Naive thymus-derived CD4-positive, alpha-beta T cell (primary cell): ENCODE measurements at regions not wholly inside any gene's neighbourhood (a gene's known extent, or its start where the extent isn't known, plus 50 kb on each side); places are given as distances from the start of the nearest gene placed in this dataset.

Experiments
- ATAC-seq: fragments of 150-1000 bp; cut with Tn5 transposase; 2 replicates; pipeline ENCODE4 v1.10.0; 2021; ENCODE audit warnings: mild to moderate bottlenecking, moderate library complexity
- CTCF ChIA-PET: fragments of 350-600 bp; sonication (Branson Sonifier 250); formaldehyde crosslinking; loops from one replicate; lab custom pipeline; 2021; ENCODE audit warnings: antibody characterized with exemption; lab: Charles Lee
- POLR2A ChIA-PET: fragments of 350-600 bp; sonication (Branson Sonifier 250); formaldehyde crosslinking; loops from one replicate; lab custom pipeline; 2021; ENCODE audit warnings: antibody characterized with exemption, inconsistent platforms; lab: Charles Lee
- DNase-seq, 9 donors: peaks; one replicate each; pipeline versions ENCODE4 v3.0.0 to v3.0.0-alpha.2; 2020 to 2022; ENCODE audit warnings: mixed read lengths in 1 of 9
- H3K27ac ChIP-seq: one replicate; pipeline ENCODE4 v1.7.0; 2013; ENCODE audit warnings: mild to moderate bottlenecking, low read depth, low read length, moderate library complexity
- H3K27me3 ChIP-seq, 2 donors: one replicate each; pipeline ENCODE4 v1.7.0; 2013; ENCODE audit warnings: low read length in 2 of 2, mild to moderate bottlenecking in 2 of 2, moderate library complexity in 2 of 2; ENCODE audit not compliant: control insufficient read depth in 2 of 2, insufficient read depth in 2 of 2
- H3K36me3 ChIP-seq, 3 experiments: 1 replicate in 2 of 3; 2 replicates in 1 of 3; pipeline ENCODE4 v1.7.0; 2013; ENCODE audit warnings: low read length in 3 of 3, mild to moderate bottlenecking in 3 of 3, moderate library complexity in 1 of 3; ENCODE audit not compliant: insufficient read depth in 3 of 3, control insufficient read depth in 2 of 3
- H3K4me1 ChIP-seq, 2 donors: one replicate each; pipeline ENCODE4 v1.7.0; 2013; ENCODE audit warnings: low read length in 2 of 2, mild to moderate bottlenecking in 2 of 2, moderate library complexity in 1 of 2; ENCODE audit not compliant: control insufficient read depth in 2 of 2, insufficient read depth in 2 of 2
- H3K4me3 ChIP-seq: 2 replicates; pipeline ENCODE4 v1.7.0; 2013; ENCODE audit warnings: mild to moderate bottlenecking, low read length
- H3K9me3 ChIP-seq, 3 experiments: 1 replicate in 2 of 3; 2 replicates in 1 of 3; pipeline ENCODE4 v1.7.0; 2013; ENCODE audit warnings: low read length in 3 of 3; ENCODE audit not compliant: control insufficient read depth in 2 of 3
- H3K27ac Mint-ChIP-seq, 9 donors: one replicate each; pipeline ENCODE4 v1.8.0; 2020 to 2022; ENCODE audit warnings: mixed read lengths in 9 of 9, mild to moderate bottlenecking in 8 of 9, moderate library complexity in 5 of 9, inconsistent platforms in 2 of 9
- H3K27me3 Mint-ChIP-seq, 5 donors: one replicate each; pipeline ENCODE4 v1.8.0; 2021 to 2022; ENCODE audit warnings: mixed read lengths in 5 of 5, mild to moderate bottlenecking in 1 of 5
- H3K36me3 Mint-ChIP-seq, 5 donors: one replicate each; pipeline ENCODE4 v1.8.0; 2020 to 2022; ENCODE audit warnings: mixed read lengths in 5 of 5, mild to moderate bottlenecking in 3 of 5, inconsistent platforms in 1 of 5
- H3K4me1 Mint-ChIP-seq, 7 donors: one replicate each; pipeline ENCODE4 v1.8.0; 2020 to 2022; ENCODE audit warnings: mixed read lengths in 7 of 7, mild to moderate bottlenecking in 3 of 7, inconsistent platforms in 1 of 7
- H3K4me3 Mint-ChIP-seq, 10 donors: one replicate each; pipeline ENCODE4 v1.8.0; 2020 to 2022; ENCODE audit warnings: mild to moderate bottlenecking in 10 of 10, mixed read lengths in 10 of 10, moderate library complexity in 6 of 10, inconsistent platforms in 2 of 10
- H3K9me3 Mint-ChIP-seq, 11 donors: one replicate each; pipeline ENCODE4 v1.8.0; 2020 to 2022; ENCODE audit warnings: mixed read lengths in 11 of 11, mild to moderate bottlenecking in 4 of 11, inconsistent platforms in 1 of 11, moderate library complexity in 1 of 11
- intact Hi-C, 2 donors: fragments of 100-400 bp; cut with micrococcal nuclease; formaldehyde crosslinking; loops; one replicate each; pipeline ENCODE4 v1.15.1; 2023

DNA sequence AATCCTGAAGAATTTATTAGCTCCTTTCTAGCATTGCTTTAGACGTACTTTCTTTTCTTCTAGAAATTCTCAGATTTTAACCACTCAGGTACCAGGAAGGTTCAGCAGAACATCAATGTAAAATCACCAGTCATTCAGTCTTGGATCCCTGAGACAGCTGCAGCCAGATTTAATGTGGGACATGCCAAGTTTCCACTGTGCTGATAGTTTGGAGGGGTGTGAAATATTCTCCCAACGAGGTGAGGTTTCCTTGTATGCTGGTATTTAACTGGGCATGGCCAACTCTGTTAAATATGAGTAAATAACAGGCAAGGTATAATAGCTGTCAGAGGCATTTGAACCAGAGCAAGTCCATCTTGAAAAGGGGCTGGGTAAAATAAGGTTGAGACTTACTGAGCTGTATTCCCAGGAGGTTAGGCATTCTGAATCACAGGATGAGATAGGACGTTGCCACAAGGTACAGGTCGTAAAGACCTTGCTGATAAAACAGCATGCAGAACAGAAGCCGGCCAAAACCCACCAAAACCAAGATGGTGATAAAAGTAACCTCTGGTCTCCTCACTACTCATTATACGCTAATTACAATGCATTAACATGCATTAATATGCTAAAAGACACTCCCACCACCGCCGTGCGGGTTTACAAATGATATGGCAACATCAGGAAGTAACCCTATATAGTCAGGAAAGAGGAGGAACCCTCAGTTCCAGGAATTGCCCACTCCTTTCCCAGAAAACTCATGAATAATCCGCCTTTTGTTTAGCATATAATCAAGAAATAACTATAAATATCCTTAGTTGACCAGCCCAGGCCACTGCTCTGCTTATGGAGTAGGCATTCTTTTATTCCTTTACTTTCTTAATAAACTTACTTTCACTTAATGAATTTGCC is 75.2 kb upstream of the RASSF8 start:
- no peaks in the 10 kb centered on the region for H3K36me3 ChIP-seq
- intact Hi-C loops: no loop called here
- H3K9me3 Mint-ChIP-seq: peaks cover 0 to 6% (median 2%) of the 10 kb centered on the region in 11 donors
- CTCF ChIA-PET: no interaction called here
- H3K4me3 Mint-ChIP-seq: no peak overlapping the region
- POLR2A ChIA-PET: no interaction called here
- DNase-seq (no peak), ATAC-seq (no peak)
- H3K36me3 Mint-ChIP-seq: peaks cover 0 to 7% (median 0%) of the 10 kb centered on the region in 5 donors
- H3K27ac Mint-ChIP-seq: no peak overlapping the region
- no peak overlapping the region for H3K4me3 ChIP-seq
- H3K27me3 Mint-ChIP-seq: peaks cover 0 to 10% (median 6%) of the 10 kb centered on the region in 5 donors
- H3K4me1 Mint-ChIP-seq: no peaks in the 10 kb centered on the region
- H3K4me1 ChIP-seq: no peaks in the 10 kb centered on the region
- no peaks in the 10 kb centered on the region for H3K27me3 ChIP-seq
- no peak overlapping the region for H3K27ac ChIP-seq
- H3K9me3 ChIP-seq: no peaks in the 10 kb centered on the region

DNA sequence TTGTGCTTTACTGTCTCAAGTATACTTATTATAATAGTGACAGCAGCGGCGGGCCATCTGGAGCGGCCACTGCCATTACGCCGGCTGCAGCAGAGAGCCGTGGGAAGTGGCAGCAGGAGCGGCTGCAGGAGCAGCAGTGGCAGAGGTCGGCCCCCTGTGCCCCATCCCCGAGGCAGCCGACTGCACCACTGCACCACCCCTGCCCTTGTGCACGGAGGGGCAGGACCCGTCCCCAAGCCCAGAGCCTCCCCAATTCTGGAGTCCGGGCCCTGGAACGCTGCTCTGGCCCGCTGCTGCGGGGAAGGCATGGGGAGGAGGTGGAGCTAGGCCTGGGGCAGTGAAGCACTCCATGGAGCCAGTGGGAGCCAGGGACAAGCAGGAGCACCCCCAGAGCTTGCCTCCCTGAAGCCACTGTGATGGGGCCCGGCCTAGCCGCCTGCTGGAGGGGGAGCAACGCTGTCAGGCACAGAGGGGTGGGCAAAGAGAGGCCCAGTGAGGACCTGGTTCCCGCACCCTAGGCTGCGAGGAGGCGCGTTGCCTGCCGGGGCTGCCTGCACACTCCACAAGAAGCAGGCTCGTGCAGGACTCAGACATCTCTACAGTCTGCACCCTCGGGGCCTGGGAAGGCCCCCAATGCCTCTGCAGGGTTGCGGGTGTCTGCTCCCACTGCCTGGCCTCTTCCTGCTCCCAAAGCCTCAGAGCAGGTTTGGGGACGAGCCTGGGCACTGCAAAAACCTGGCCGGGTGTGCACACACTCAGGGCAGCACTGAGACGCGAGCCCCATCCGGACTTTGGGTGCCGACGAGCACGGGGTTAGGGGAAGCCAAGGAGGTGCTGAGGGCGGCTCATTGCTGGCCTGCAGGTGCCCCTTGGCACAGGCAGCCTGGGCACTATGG is 74.2 kb upstream of the RASSF8 start:
- no peaks in the 10 kb centered on the region for H3K4me1 ChIP-seq
- intact Hi-C loops: no loop called here
- H3K4me3 ChIP-seq: no peak overlapping the region
- H3K27ac ChIP-seq: no peak overlapping the region
- H3K27me3 ChIP-seq: no peaks in the 10 kb centered on the region
- peaks cover 0 to 6% (median under 1%) of the 10 kb centered on the region in 11 donors for H3K9me3 Mint-ChIP-seq
- no peaks in the 10 kb centered on the region for H3K36me3 ChIP-seq
- no peaks in the 10 kb centered on the region for H3K9me3 ChIP-seq
- peaks cover 0 to 9% (median 5%) of the 10 kb centered on the region in 5 donors for H3K27me3 Mint-ChIP-seq
- ChIA-PET CTCF (no interaction called here), POLR2A (no interaction called here)
- DNase-seq: no peak
- no peak overlapping the region for H3K4me3 Mint-ChIP-seq
- ATAC-seq: no peak
- no peaks in the 10 kb centered on the region for H3K4me1 Mint-ChIP-seq
- H3K27ac Mint-ChIP-seq: no peak overlapping the region
- peaks cover 0 to 7% (median 0%) of the 10 kb centered on the region in 5 donors for H3K36me3 Mint-ChIP-seq

DNA sequence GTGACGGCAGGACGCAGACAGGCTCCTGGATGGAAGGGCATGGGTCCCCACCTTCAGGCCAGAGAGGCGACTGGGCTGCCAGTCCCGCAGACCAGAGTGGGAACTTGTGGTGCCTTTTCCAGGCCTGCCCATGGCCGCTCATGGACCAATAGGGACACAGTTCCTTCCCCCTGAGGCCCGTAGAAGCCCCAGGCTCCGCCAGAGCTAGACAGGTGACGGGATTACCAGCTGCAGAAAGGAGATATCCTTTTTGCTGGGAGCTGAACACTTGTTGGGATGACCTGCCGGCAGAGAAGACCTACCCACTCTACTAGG is 73.6 kb upstream of the RASSF8 start:
- Mint-ChIP-seq H3K4me3 (no peak overlapping the region), H3K4me1 (no peaks in the 10 kb centered on the region), H3K36me3 (peaks cover 0 to 3% (median 0%) of the 10 kb centered on the region in 5 donors), H3K27me3 (peaks cover 0 to 11% (median 5%) of the 10 kb centered on the region in 5 donors), H3K27ac (no peak overlapping the region), H3K9me3 (peaks cover 0 to 4% (median 0%) of the 10 kb centered on the region in 11 donors)
- Histone ChIP-seq H3K9me3 (no peaks in the 10 kb centered on the region), H3K27ac (no peak overlapping the region), H3K4me1 (no peaks in the 10 kb centered on the region), H3K4me3 (no peak overlapping the region), H3K36me3 (no peaks in the 10 kb centered on the region), H3K27me3 (no peaks in the 10 kb centered on the region)
- ChIA-PET POLR2A (no interaction called here), CTCF (no interaction called here)
- ATAC-seq (no peak), DNase-seq (no peak)
- intact Hi-C loops: no loop called here

DNA sequence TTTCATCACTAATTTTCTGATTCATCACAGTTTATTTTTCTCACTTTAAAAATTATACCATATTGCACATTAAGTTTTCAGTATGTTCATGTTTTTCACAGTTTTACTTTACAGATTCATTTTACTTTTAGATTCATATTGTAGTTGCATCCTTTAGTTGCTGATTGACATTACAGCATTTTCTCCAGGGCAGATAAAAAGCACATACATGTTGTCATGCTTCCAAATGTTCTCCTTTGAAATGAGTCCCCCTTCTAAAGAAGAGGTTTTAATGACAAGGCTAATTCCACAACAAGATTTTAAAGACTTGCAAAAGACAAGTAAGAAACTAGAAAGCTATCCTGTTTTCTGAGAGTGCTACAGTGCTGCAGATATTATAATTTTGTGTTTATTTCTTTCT is 72.1 kb upstream of the RASSF8 start:
- Histone ChIP-seq H3K9me3 (no peaks in the 10 kb centered on the region), H3K4me1 (no peaks in the 10 kb centered on the region), H3K36me3 (no peaks in the 10 kb centered on the region), H3K4me3 (no peak overlapping the region), H3K27ac (no peak overlapping the region), H3K27me3 (no peaks in the 10 kb centered on the region)
- peaks cover 0 to 15% (median 5%) of the 10 kb centered on the region in 5 donors for H3K27me3 Mint-ChIP-seq
- intact Hi-C loops: no loop called here
- ChIA-PET POLR2A (no interaction called here), CTCF (no interaction called here)
- H3K9me3 Mint-ChIP-seq: peaks cover 0 to 7% (median 0%) of the 10 kb centered on the region in 11 donors
- no peaks in the 10 kb centered on the region for H3K4me1 Mint-ChIP-seq
- no peak overlapping the region for H3K27ac Mint-ChIP-seq
- ATAC-seq (no peak), DNase-seq (no peak)
- no peaks in the 10 kb centered on the region for H3K36me3 Mint-ChIP-seq
- no peak overlapping the region for H3K4me3 Mint-ChIP-seq

DNA sequence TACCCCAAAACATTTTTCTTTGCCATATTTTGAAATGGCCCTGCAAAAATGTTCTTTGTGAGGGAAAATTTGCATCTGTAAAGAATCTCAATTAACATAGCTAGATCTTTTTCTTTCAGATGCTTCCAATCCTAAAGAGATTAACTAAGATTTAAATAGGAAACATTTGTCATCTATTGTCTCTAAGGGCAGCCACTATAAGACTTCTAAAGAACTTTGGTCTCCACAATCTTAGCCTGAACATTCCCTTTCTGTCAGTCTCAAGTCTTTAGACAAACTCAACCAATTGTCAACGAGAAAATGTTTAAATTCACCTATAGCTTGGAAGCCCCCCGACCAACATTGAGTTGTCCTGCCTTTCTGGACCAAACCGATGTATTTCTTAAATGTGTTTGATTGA is 71.1 kb upstream of the RASSF8 start:
- no peaks in the 10 kb centered on the region for H3K27me3 ChIP-seq
- POLR2A ChIA-PET: no interaction called here
- intact Hi-C loops: no loop called here
- CTCF ChIA-PET: no interaction called here
- H3K4me3 ChIP-seq: no peak overlapping the region
- H3K4me1 ChIP-seq: no peaks in the 10 kb centered on the region
- H3K9me3 ChIP-seq: no peaks in the 10 kb centered on the region
- Mint-ChIP-seq H3K36me3 (no peaks in the 10 kb centered on the region), H3K4me3 (no peak overlapping the region), H3K9me3 (peaks cover 0 to 6% (median 0%) of the 10 kb centered on the region in 11 donors), H3K27ac (no peak overlapping the region), H3K4me1 (no peaks in the 10 kb centered on the region), H3K27me3 (peaks cover 0 to 15% (median 2%) of the 10 kb centered on the region in 5 donors)
- DNase-seq: no peak
- no peak overlapping the region for H3K27ac ChIP-seq
- H3K36me3 ChIP-seq: no peaks in the 10 kb centered on the region
- no peak for ATAC-seq

DNA sequence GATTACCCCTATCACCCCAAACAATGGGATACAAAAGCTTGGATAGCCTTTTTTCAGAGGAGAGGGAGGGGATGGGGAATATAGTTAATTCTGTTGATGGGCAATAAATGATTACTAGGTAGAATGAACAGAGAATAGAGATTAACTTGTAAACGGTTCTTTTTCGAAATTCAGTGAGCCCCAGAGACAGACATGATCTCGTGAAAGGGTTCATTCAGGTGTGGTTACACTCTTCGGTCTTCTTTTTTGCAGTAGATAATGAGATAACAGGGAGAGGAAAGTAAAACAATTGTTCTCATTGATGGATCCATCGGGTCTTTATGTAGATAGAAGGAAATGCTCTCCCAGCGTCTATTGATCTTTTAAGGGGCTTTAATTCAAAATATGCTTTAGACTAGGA is 69.3 kb upstream of the RASSF8 start:
- H3K27ac ChIP-seq: no peak overlapping the region
- Mint-ChIP-seq H3K4me1 (no peaks in the 10 kb centered on the region), H3K27me3 (peaks cover 0 to 8% (median 0%) of the 10 kb centered on the region in 5 donors), H3K4me3 (no peak overlapping the region), H3K36me3 (no peaks in the 10 kb centered on the region), H3K9me3 (peaks cover 0 to 9% (median 0%) of the 10 kb centered on the region in 11 donors), H3K27ac (no peak overlapping the region)
- H3K27me3 ChIP-seq: no peaks in the 10 kb centered on the region
- CTCF ChIA-PET: no interaction called here
- DNase-seq (no peak), ATAC-seq (no peak)
- intact Hi-C loops: no loop called here
- no peak overlapping the region for H3K4me3 ChIP-seq
- no peaks in the 10 kb centered on the region for H3K9me3 ChIP-seq
- no peaks in the 10 kb centered on the region for H3K4me1 ChIP-seq
- H3K36me3 ChIP-seq: no peaks in the 10 kb centered on the region
- POLR2A ChIA-PET: no interaction called here
